BJ (cell line): ENCODE measurements at regions not wholly inside any gene's neighbourhood (a gene's known extent, or its start where the extent isn't known, plus 50 kb on each side); places are given as distances from the start of the nearest gene placed in this dataset.
A peak's percentile ranks its signal among the peaks of the same experiment; 100 is the strongest.

Source experiments
- CTCF ChIA-PET: fragments of 350-600 bp; formaldehyde crosslinking; extraction: SDS; loops from one replicate; lab custom pipeline; 2021; ENCODE audit warnings: antibody characterized with exemption, inconsistent platforms; lab: Yijun Ruan, JAX
- POLR2A ChIA-PET: fragments of 300-600 bp; sonication (Branson Sonifier 250); formaldehyde crosslinking; extraction: SDS; loops from one replicate; lab custom pipeline; 2021; ENCODE audit warnings: antibody characterized with exemption; lab: Charles Lee
- DNase-seq: peaks from one replicate; pipeline ENCODE4 v3.0.0-alpha.2; 2011; ENCODE audit warnings: low read depth
- H3K27me3 ChIP-seq: 2 replicates; pipeline ENCODE4 v1.6.0; 2011; ENCODE audit warnings: low read length; ENCODE audit not compliant: control insufficient read depth, insufficient read depth
- H3K36me3 ChIP-seq: 2 replicates; pipeline ENCODE4 v1.5.1; 2011; ENCODE audit warnings: low read length; ENCODE audit not compliant: control insufficient read depth, insufficient read depth
- H3K4me3 ChIP-seq: 2 replicates; pipeline ENCODE4 v1.5.1; 2011; ENCODE audit warnings: low read depth, mild to moderate bottlenecking, control low read depth, low read length
- CTCF ChIP-seq: IDR thresholded peaks from 2 replicates; pipeline ENCODE4 v1.5.1; 2011; ENCODE audit warnings: low read depth, mild to moderate bottlenecking, control low read depth, inconsistent platforms, low read length, moderate library complexity; ENCODE audit not compliant: insufficient read depth

DNA sequence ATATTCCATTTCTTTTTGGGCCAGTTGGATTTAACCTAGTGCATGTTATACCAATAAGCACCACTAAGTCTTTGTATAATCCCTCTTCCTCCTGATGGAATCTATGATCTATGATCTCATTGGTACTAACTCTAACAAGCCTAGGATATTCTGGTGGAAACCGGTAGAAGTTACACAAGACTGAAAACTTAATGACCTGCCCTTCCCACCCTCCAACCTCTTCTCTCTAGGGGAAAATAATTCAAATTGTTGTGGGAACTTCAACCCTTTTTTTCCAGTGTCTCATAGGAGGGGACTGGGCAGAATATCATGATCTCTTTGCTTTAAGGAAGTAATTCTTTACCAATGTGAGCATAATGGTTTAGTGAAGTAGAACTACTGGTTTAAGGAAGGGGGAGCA, 289.5 kb upstream of the BOD1L1 start:
- ChIA-PET POLR2A (no interaction called here), CTCF (interaction anchor here (1.3 kb wide), 1 partner anchor 10 kb away, joined by 4 read pairs; no protein-coding TSS in a partner anchor)
- TF ChIP-seq CTCF, result no peak
- peak; percentile 71 for DNase-seq
- H3K36me3 ChIP-seq, result no peaks in the 10 kb centered on the region
- H3K4me3 ChIP-seq, result no peak overlapping the region
- no peaks in the 10 kb centered on the region for H3K27me3 ChIP-seq

GRCh38 chr4:13918110-13918509, 290.6 kb upstream of the BOD1L1 start:
- CTCF ChIA-PET, result no interaction called here
- TF ChIP-seq CTCF, result no peak
- POLR2A ChIA-PET, result interaction anchor here (0.6 kb wide), 2 partner anchors 11 to 193 kb away, joined by 6 to 19 read pairs; no protein-coding TSS in a partner anchor
- Histone ChIP-seq H3K4me3 (no peak overlapping the region), H3K36me3 (no peaks in the 10 kb centered on the region), H3K27me3 (no peaks in the 10 kb centered on the region)
- peak; percentile 96 for DNase-seq

DNA sequence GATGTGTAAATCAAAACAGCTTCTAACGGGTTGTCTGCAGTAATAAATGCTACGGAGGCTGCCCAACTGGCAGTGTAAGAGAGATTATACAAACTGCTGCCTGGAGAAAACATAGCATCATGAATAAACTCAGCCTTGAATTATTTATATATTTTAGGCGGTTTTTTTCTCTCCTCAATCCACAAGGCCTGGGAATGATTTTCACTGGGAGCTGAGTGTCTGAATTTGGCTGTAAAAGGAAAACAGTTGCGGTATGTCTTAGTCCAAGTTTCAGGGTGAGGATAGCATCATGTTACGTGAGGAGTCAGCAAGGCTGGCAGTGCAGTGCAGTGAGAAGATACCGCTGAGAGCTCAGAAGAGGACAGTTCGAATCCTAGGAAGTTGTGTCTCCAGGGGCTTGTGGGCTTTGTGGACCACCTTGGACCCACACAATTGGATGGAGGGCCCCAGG, 291.5 kb upstream of the BOD1L1 start:
- H3K4me3 ChIP-seq, result no peak overlapping the region
- ChIA-PET POLR2A (interaction anchor here (0.5 to 1.3 kb wide), 5 partner anchors 12 to 397 kb away, joined by 3 to 17 read pairs (median 3); no protein-coding TSS in a partner anchor), CTCF (interaction anchor here (0.6 to 0.7 kb wide), 3 partner anchors 12 to 1119 kb away, joined by 3 read pairs; no protein-coding TSS in a partner anchor)
- peak; percentile 93 for DNase-seq
- H3K27me3 ChIP-seq, result no peaks in the 10 kb centered on the region
- TF ChIP-seq CTCF, result no peak
- H3K36me3 ChIP-seq, result no peaks in the 10 kb centered on the region

DNA sequence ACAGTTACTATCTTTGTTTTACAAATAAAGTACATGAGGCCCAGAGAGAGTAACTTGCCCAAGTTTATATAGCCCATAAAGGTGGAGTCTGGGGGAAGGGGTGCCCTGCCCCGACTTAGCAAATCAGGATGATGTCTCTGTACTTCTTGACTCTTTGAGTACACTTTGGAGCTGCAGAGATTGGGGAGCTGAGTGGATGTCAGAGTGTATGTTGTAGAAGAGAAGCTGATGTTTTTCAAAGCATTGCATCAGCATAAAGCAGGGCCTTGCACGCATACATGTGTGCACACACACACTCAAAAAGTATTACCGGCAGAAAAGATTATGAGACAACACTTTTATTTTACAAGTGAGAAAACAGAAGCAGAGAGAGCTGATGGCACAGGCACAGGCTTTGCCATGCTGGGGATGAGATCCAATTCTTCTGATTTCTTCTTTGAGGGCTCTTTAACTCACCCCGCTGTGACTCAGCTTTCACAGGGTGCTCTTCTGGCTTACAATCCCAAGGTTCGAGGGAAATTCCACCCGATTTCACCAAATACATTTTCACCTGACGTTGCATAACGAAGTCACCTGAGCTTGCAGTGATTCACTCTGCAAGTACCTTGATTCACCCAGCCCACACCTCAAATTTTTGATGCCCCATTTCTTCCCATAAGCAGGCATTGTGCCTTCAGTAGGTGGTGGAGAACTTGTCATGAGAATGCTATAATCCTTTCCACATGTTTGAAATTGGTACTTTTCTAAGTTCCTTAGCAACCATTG, 292.8 kb upstream of the BOD1L1 start:
- no peak for TF ChIP-seq CTCF
- POLR2A ChIA-PET, result no interaction called here
- Histone ChIP-seq H3K27me3 (no peaks in the 10 kb centered on the region), H3K36me3 (no peaks in the 10 kb centered on the region), H3K4me3 (no peak overlapping the region)
- CTCF ChIA-PET, result interaction anchor here (1.0 kb wide), 1 partner anchor 11 kb away, joined by 4 read pairs; no protein-coding TSS in a partner anchor
- DNase-seq, result no peak

GRCh38 chr4:13920901-13921300, 293.4 kb upstream of the BOD1L1 start:
- Histone ChIP-seq H3K36me3 (no peaks in the 10 kb centered on the region), H3K27me3 (no peaks in the 10 kb centered on the region), H3K4me3 (no peak overlapping the region)
- ChIA-PET POLR2A (interaction anchor here (1.4 kb wide), 1 partner anchor 12 kb away, joined by 4 read pairs; no protein-coding TSS in a partner anchor), CTCF (interaction anchor here (1.0 to 2.2 kb wide), 3 partner anchors 10 to 12 kb away, joined by 4 to 9 read pairs (median 8); no protein-coding TSS in a partner anchor)
- peak; percentile 100 for DNase-seq
- TF ChIP-seq CTCF, result no peak
